ENCODE measurements at regions not wholly inside any gene's neighbourhood (a gene's known extent, or its start where the extent isn't known, plus 50 kb on each side); places are given as distances from the start of the nearest gene placed in this dataset.

DNA sequence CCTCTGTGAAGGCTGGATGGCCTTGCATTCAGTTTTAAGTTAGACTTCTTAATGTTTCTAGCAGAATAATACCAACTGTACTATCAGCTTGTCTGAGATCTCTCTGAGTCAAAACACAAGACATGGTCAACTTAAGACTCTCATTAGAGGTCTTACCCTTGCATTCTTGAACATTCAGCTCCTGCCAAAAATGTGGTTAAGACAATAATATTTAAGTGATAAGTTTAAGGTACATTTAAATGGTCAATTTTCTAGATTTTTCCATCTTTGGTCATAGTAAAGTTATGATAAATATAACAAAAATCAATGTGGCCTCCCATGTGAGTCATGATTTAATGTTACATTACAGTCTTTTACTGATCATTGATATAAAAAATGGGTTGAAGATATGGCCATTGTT, 75.0 kb downstream of the NR2F1 start:
- Histone ChIP-seq H3K4me1 (ENCODE audit: control insufficient read depth, insufficient read depth, low read length) (peaks cover 10% of the 10 kb centered on the region), H3K9ac (ENCODE audit: low read length) (no peak overlapping the region), H3K4me3 (ENCODE audit: low read length) (no peak overlapping the region), H3K9me3 (ENCODE audit: control insufficient read depth, low read length) (no peaks in the 10 kb centered on the region), H3K27me3 (replicated peaks; ENCODE audit: control insufficient read depth, insufficient read depth, low read length) (no peaks in the 10 kb centered on the region), H3K36me3 (ENCODE audit: control insufficient read depth, insufficient read depth, low read length, severe bottlenecking) (no peaks in the 10 kb centered on the region)
- DNase-seq (ENCODE audit: low read depth): peak; percentile 41

DNA sequence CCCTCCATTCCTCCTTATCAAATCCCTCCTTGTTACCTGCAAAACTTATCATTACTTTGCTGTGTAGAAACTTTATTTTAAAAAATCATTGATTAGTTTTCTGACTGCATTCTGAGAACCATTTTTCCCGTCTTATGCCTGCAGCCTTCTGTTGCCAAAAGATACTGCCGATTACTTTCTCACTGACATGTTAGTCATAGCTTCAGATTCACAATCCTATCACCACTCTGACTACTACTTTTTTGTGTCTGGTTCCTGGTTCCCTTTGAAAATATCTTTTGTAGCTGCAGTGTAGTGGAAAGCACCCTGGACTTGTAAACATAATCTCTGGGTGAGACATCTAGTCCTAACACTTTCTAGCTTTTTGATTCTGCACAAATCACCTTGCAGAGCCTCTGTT, 71.7 kb downstream of the NR2F1 start:
- Histone ChIP-seq H3K9ac (ENCODE audit: low read length) (no peak overlapping the region), H3K27me3 (replicated peaks; ENCODE audit: control insufficient read depth, insufficient read depth, low read length) (no peaks in the 10 kb centered on the region), H3K9me3 (ENCODE audit: control insufficient read depth, low read length) (no peaks in the 10 kb centered on the region)

DNA sequence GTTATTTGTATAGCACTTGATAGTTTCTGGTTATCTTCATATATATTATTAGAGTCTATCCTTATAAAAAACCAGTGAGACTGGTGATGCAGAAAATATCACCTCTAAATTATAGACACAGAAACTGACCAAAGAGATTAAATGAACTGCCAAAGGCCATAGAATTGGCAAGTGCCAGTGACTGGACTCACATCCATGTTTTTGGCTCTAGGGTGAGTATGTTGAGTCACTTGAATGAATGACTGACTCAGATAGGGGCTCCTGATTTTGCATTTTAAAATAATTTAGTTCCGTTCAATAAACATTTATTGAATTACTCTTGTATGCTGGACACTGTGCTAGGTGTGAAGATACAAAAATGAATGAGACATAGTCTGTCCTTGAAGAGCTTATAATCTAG, 70.7 kb downstream of the NR2F1 start:
- no peaks in the 10 kb centered on the region for H3K36me3 ChIP-seq (ENCODE audit: control insufficient read depth, insufficient read depth, low read length, severe bottlenecking)
- H3K27me3 ChIP-seq (replicated peaks; ENCODE audit: control insufficient read depth, insufficient read depth, low read length): no peaks in the 10 kb centered on the region
- H3K4me3 ChIP-seq (ENCODE audit: low read length): no peak overlapping the region
- peaks cover 10% of the 10 kb centered on the region for H3K4me1 ChIP-seq (ENCODE audit: control insufficient read depth, insufficient read depth, low read length)
- no peak overlapping the region for H3K9ac ChIP-seq (ENCODE audit: low read length)
- no peak for DNase-seq (ENCODE audit: low read depth)
- no peaks in the 10 kb centered on the region for H3K9me3 ChIP-seq (ENCODE audit: control insufficient read depth, low read length)

More for the DNA sequence above, 71.7 kb downstream of the NR2F1 start:
- H3K36me3 ChIP-seq (ENCODE audit: control insufficient read depth, insufficient read depth, low read length, severe bottlenecking): no peaks in the 10 kb centered on the region
- DNase-seq (ENCODE audit: low read depth): no peak
- H3K4me3 ChIP-seq (ENCODE audit: low read length): no peak overlapping the region
- peaks cover 10% of the 10 kb centered on the region for H3K4me1 ChIP-seq (ENCODE audit: control insufficient read depth, insufficient read depth, low read length)

- DNase-seq (ENCODE audit: low read depth): no peak
- no peaks in the 10 kb centered on the region for H3K27me3 ChIP-seq (replicated peaks; ENCODE audit: control insufficient read depth, insufficient read depth, low read length)
- no peaks in the 10 kb centered on the region for H3K36me3 ChIP-seq (ENCODE audit: control insufficient read depth, insufficient read depth, low read length, severe bottlenecking)
- no peaks in the 10 kb centered on the region for H3K9me3 ChIP-seq (ENCODE audit: control insufficient read depth, low read length)
- H3K4me3 ChIP-seq (ENCODE audit: low read length): no peak overlapping the region
- no peak overlapping the region for H3K9ac ChIP-seq (ENCODE audit: low read length)
- H3K4me1 ChIP-seq (ENCODE audit: control insufficient read depth, insufficient read depth, low read length): no peaks in the 10 kb centered on the region
Measured at GRCh38 chr5:93649234-93649900, 66.3 kb downstream of the NR2F1 start.

DNA sequence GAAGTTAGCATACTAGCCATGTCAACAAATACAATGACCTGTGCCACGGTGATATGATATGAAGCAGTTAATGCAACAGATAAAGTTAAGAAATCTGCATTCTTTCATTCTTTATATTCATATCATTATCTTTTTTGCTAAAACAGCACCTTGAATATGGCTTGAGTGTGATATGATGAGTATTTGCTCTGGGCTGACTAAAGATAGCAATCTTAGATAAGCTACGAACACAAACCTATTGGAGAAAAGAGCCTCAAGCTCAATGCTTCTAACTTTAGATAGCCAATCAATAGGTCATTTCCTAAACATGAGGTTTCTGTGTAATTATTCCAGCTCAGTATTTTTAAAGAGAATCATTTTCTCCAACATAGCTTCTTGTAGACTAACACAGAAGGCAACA, 61.7 kb downstream of the NR2F1 start:
- Histone ChIP-seq H3K36me3 (ENCODE audit: control insufficient read depth, insufficient read depth, low read length, severe bottlenecking) (no peaks in the 10 kb centered on the region), H3K9me3 (ENCODE audit: control insufficient read depth, low read length) (no peaks in the 10 kb centered on the region), H3K4me1 (ENCODE audit: control insufficient read depth, insufficient read depth, low read length) (no peaks in the 10 kb centered on the region), H3K9ac (ENCODE audit: low read length) (no peak overlapping the region), H3K4me3 (ENCODE audit: low read length) (no peak overlapping the region), H3K27me3 (replicated peaks; ENCODE audit: control insufficient read depth, insufficient read depth, low read length) (no peaks in the 10 kb centered on the region)
- no peak for DNase-seq (ENCODE audit: low read depth)

All from adipocyte (in vitro differentiated cells).